SU-DHL-6 (cell line): ENCODE measurements at regions not wholly inside any gene's neighbourhood (a gene's known extent, or its start where the extent isn't known, plus 50 kb on each side); places are given as distances from the start of the nearest gene placed in this dataset.

ENCODE experiments used
- CTCF ChIP-seq: fragments of 200-600 bp; sonication (generic); IDR thresholded peaks from one replicate; pipeline ENCODE4 v1.5.1; 2017; ENCODE audit warnings: antibody characterized with exemption, mild to moderate bottlenecking, low read length, moderate library complexity; ENCODE audit not compliant: insufficient read depth, poor library complexity, severe bottlenecking
- EZH2phosphoT487 ChIP-seq: fragments of 200-600 bp; sonication (generic), shearing (Covaris generic); conservative IDR thresholded peaks from 2 replicates; pipeline ENCODE4 v1.6.1; 2018; ENCODE audit warnings: mild to moderate bottlenecking, antibody characterized with exemption, low read length, moderate library complexity, mixed read lengths

GRCh38 chr18:10056506-10056905 lies 142.7 kb downstream of the VAPA start:
- TF ChIP-seq EZH2phosphoT487 (no peak), CTCF (no peak)
